GM12878 (cell line): ENCODE measurements at regions not wholly inside any gene's neighbourhood (a gene's known extent, or its start where the extent isn't known, plus 50 kb on each side); places are given as distances from the start of the nearest gene placed in this dataset.

Experiments
- MYC ChIP-seq: IDR thresholded peaks from 2 replicates; pipeline ENCODE4 v1.6.1; 2011; ENCODE audit warnings: mild to moderate bottlenecking, low read length, moderate library complexity, inconsistent platforms; ENCODE audit not compliant: insufficient read depth, insufficient replicate concordance, insufficient read length, severe bottlenecking
- NR2C2 ChIP-seq: IDR thresholded peaks from 2 replicates; pipeline ENCODE4 v1.6.1; 2011; ENCODE audit warnings: borderline replicate concordance, low read depth; ENCODE audit not compliant: control insufficient read depth, insufficient read length
- PAX8 ChIP-seq: fragments of 450-650 bp; IDR thresholded peaks from 2 replicates; pipeline ENCODE4 v1.6.1; 2017; ENCODE audit warnings: mild to moderate bottlenecking, moderate library complexity
- POLR2AphosphoS5 ChIP-seq: IDR thresholded peaks from 2 replicates; pipeline ENCODE4 v1.6.1; 2011; ENCODE audit warnings: mild to moderate bottlenecking, low read length, inconsistent platforms
- RELA ChIP-seq: fragments of 450-650 bp; IDR thresholded peaks from 2 replicates; pipeline ENCODE4 v1.8.0; 2014; ENCODE audit warnings: borderline replicate concordance; ENCODE audit not compliant: partially characterized antibody
- SP1 ChIP-seq: IDR thresholded peaks from one replicate; pipeline ENCODE4 v1.6.1; 2011; ENCODE audit warnings: low read depth, low read length
- SUPT20H ChIP-seq: IDR thresholded peaks from 2 replicates; pipeline ENCODE4 v1.6.1; 2011; ENCODE audit warnings: low read depth, mild to moderate bottlenecking, low read length, moderate library complexity, borderline replicate concordance; ENCODE audit not compliant: control insufficient read depth
- YY1 ChIP-seq: IDR thresholded peaks from 2 replicates; pipeline ENCODE4 v1.6.1; 2011; ENCODE audit warnings: low read depth, mild to moderate bottlenecking, low read length
- ZNF384 ChIP-seq: IDR thresholded peaks from 2 replicates; pipeline ENCODE4 v1.6.1; 2012; ENCODE audit warnings: low read depth, mild to moderate bottlenecking, low read length, improper control_type of control experiment, borderline replicate concordance
- TF ChIP-seq, protein P1 (sequence below), 3 experiments: IDR thresholded peaks in 2 of 3; conservative IDR thresholded peaks in 1 of 3; 2 replicates each; pipeline ENCODE4 v1.5.1; 2011; ENCODE audit warnings: low read depth in 3 of 3, low read length in 3 of 3, mild to moderate bottlenecking in 3 of 3, control low read depth in 2 of 3, moderate library complexity in 2 of 3, inconsistent platforms in 1 of 3, mixed read lengths in 1 of 3; ENCODE audit not compliant: control insufficient read depth in 2 of 3, insufficient read depth in 1 of 3; ENCODE audit errors: extremely low read depth in 1 of 3
- TF ChIP-seq, protein P2 (sequence below): fragments of 450-650 bp; formaldehyde crosslinking; IDR thresholded peaks from 2 replicates; pipeline ENCODE4 v1.5.0; 2022; ENCODE audit warnings: mild to moderate bottlenecking, missing genetic modification characterization

DNA sequence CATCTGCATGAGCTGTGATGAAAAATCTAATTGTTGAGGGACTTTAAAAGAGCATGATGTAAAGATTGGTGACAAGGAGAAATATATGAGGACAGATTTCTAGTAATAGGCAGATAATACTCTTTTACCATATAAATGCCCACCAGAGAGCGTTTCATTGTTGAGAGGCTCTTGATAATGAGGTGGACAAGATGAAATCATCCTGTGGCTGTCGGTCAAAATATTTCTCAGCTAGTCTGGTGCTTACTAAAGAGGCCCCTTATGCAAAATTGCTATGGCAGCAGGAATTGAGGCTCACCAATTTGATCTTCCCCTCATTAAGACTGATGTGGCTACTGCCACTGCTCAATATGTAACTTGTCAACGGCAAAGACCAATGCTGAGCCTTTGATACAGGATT lies 225.0 kb upstream of the RASGRP1 start:
- no peak for TF ChIP-seq SUPT20H
- TF ChIP-seq, protein P1, sequence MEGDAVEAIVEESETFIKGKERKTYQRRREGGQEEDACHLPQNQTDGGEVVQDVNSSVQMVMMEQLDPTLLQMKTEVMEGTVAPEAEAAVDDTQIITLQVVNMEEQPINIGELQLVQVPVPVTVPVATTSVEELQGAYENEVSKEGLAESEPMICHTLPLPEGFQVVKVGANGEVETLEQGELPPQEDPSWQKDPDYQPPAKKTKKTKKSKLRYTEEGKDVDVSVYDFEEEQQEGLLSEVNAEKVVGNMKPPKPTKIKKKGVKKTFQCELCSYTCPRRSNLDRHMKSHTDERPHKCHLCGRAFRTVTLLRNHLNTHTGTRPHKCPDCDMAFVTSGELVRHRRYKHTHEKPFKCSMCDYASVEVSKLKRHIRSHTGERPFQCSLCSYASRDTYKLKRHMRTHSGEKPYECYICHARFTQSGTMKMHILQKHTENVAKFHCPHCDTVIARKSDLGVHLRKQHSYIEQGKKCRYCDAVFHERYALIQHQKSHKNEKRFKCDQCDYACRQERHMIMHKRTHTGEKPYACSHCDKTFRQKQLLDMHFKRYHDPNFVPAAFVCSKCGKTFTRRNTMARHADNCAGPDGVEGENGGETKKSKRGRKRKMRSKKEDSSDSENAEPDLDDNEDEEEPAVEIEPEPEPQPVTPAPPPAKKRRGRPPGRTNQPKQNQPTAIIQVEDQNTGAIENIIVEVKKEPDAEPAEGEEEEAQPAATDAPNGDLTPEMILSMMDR (IDR thresholded peaks at IDR 0.05 in 2 of 3, conservative IDR thresholded peaks at IDR 0.05 in 1 of 3; ENCODE audit: control insufficient read depth in 2 of 3, extremely low read depth in 1 of 3, insufficient read depth in 1 of 3, low read depth in 3 of 3, low read length in 3 of 3), result no peak
- TF ChIP-seq POLR2AphosphoS5, result no peak
- TF ChIP-seq SP1, result no peak
- no peak for TF ChIP-seq ZNF384
- no peak for TF ChIP-seq YY1
- no peak for TF ChIP-seq NR2C2
- no peak for TF ChIP-seq MYC
- no peak for TF ChIP-seq RELA
- TF ChIP-seq PAX8, result no peak
- TF ChIP-seq, protein P2, sequence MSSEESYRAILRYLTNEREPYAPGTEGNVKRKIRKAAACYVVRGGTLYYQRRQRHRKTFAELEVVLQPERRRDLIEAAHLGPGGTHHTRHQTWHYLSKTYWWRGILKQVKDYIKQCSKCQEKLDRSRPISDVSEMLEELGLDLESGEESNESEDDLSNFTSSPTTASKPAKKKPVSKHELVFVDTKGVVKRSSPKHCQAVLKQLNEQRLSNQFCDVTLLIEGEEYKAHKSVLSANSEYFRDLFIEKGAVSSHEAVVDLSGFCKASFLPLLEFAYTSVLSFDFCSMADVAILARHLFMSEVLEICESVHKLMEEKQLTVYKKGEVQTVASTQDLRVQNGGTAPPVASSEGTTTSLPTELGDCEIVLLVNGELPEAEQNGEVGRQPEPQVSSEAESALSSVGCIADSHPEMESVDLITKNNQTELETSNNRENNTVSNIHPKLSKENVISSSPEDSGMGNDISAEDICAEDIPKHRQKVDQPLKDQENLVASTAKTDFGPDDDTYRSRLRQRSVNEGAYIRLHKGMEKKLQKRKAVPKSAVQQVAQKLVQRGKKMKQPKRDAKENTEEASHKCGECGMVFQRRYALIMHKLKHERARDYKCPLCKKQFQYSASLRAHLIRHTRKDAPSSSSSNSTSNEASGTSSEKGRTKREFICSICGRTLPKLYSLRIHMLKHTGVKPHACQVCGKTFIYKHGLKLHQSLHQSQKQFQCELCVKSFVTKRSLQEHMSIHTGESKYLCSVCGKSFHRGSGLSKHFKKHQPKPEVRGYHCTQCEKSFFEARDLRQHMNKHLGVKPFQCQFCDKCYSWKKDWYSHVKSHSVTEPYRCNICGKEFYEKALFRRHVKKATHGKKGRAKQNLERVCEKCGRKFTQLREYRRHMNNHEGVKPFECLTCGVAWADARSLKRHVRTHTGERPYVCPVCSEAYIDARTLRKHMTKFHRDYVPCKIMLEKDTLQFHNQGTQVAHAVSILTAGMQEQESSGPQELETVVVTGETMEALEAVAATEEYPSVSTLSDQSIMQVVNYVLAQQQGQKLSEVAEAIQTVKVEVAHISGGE, result no peak
